ENCODE measurements at regions not wholly inside any gene's neighbourhood (a gene's known extent, or its start where the extent isn't known, plus 50 kb on each side); places are given as distances from the start of the nearest gene placed in this dataset.

DNA sequence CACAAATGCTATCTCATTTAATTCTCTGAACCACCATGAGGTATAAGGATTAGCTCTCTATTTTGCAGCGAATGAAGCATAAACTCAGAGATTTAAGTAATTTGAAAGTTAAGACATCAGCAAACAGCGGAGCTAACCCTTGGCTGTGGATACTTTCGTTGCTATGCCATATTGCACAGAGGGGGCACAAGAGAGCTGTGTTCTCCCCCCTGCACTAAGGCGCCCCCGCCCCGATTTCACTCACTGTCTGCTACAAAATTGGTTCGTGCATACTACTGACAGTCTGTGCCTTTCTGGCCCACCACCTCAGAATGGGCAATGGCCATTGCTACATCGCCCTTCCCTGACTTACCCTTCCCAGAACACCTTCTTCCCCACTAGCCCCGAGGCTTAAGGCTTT, 105.7 kb upstream of the OBI1 start:
- Histone ChIP-seq H2AFZ (ENCODE audit: low read depth, low read length) (no peak overlapping the region), H3K36me3 (replicated peaks; ENCODE audit: low read depth, low read length) (no peaks in the 10 kb centered on the region), H3K9ac (ENCODE audit: low read length) (no peak overlapping the region), H3K27ac (ENCODE audit: low read length) (no peak overlapping the region), H4K20me1 (ENCODE audit: insufficient read depth, low read length) (no peaks in the 10 kb centered on the region), H3K4me3 (ENCODE audit: low read length) (no peak overlapping the region), H3K79me2 (ENCODE audit: low read length) (no peaks in the 10 kb centered on the region), H3K9me3 (ENCODE audit: insufficient read depth, low read length) (no peaks in the 10 kb centered on the region), H3K4me2 (ENCODE audit: low read length) (no peak overlapping the region), H3K27me3 (ENCODE audit: low read depth, low read length) (no peaks in the 10 kb centered on the region), H3K4me1 (ENCODE audit: low read length) (no peaks in the 10 kb centered on the region)
- TF ChIP-seq, protein P1, sequence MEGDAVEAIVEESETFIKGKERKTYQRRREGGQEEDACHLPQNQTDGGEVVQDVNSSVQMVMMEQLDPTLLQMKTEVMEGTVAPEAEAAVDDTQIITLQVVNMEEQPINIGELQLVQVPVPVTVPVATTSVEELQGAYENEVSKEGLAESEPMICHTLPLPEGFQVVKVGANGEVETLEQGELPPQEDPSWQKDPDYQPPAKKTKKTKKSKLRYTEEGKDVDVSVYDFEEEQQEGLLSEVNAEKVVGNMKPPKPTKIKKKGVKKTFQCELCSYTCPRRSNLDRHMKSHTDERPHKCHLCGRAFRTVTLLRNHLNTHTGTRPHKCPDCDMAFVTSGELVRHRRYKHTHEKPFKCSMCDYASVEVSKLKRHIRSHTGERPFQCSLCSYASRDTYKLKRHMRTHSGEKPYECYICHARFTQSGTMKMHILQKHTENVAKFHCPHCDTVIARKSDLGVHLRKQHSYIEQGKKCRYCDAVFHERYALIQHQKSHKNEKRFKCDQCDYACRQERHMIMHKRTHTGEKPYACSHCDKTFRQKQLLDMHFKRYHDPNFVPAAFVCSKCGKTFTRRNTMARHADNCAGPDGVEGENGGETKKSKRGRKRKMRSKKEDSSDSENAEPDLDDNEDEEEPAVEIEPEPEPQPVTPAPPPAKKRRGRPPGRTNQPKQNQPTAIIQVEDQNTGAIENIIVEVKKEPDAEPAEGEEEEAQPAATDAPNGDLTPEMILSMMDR (IDR thresholded peaks at IDR 0.05; ENCODE audit: low read depth, low read length) = no peak
- no peak for TF ChIP-seq EZH2phosphoT487 (IDR thresholded peaks at IDR 0.05; ENCODE audit: low read depth)

DNA sequence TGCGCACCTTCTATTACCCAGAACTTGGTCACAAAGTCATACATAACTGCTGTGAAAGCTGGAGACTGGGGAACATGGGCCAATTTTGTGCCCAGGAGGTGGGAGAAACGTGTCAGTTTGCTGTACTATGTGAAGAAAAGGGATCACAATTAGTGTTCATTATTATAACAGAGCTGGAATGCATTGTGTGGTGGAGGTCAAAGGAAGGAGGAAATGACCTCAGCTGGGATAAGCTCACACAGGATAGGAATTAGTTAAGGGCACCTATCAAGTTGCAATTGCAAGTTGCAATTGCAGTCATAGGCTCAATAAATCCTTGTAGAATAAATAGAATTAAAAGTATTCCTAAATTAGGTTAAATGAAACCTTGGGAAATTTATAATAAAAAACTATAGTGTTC, 103.9 kb upstream of the OBI1 start:
- H3K27me3 ChIP-seq (ENCODE audit: low read depth, low read length) = no peaks in the 10 kb centered on the region
- no peaks in the 10 kb centered on the region for H3K4me1 ChIP-seq (ENCODE audit: low read length)
- H3K4me2 ChIP-seq (ENCODE audit: low read length) = no peak overlapping the region
- TF ChIP-seq, protein P1 (IDR thresholded peaks at IDR 0.05; ENCODE audit: low read depth, low read length) = no peak
- no peaks in the 10 kb centered on the region for H3K9me3 ChIP-seq (ENCODE audit: insufficient read depth, low read length)
- H3K4me3 ChIP-seq (ENCODE audit: low read length) = no peak overlapping the region
- no peaks in the 10 kb centered on the region for H4K20me1 ChIP-seq (ENCODE audit: insufficient read depth, low read length)
- no peak overlapping the region for H3K9ac ChIP-seq (ENCODE audit: low read length)
- no peak overlapping the region for H3K27ac ChIP-seq (ENCODE audit: low read length)
- no peak overlapping the region for H2AFZ ChIP-seq (ENCODE audit: low read depth, low read length)
- no peaks in the 10 kb centered on the region for H3K79me2 ChIP-seq (ENCODE audit: low read length)
- H3K36me3 ChIP-seq (replicated peaks; ENCODE audit: low read depth, low read length) = no peaks in the 10 kb centered on the region

DNA sequence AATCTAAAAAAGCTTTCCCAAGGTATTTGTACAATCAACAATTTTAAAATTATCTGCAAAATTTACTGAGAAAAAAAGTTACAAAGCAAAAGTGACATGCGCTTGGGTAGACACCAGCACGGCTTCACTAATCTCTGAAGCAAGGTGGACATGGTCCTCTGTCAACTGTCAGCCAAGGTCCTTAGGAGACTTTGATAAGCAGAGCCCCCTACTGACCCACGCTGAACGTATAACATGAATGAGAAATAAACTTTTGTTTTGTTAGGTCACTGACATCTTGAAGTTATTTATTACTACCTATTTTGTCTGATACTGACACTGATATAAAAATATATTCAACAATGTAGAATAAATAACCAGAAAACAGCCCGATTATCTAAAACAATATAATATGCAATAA, 100.7 kb upstream of the OBI1 start:
- TF ChIP-seq, protein P1 (IDR thresholded peaks at IDR 0.05; ENCODE audit: low read depth, low read length) = peak; percentile 16; the same call in 1 of the 2 replicates
- TF ChIP-seq EZH2phosphoT487 (IDR thresholded peaks at IDR 0.05; ENCODE audit: low read depth) = no peak
- Histone ChIP-seq H3K27ac (ENCODE audit: low read length) (no peak overlapping the region), H3K4me3 (ENCODE audit: low read length) (no peak overlapping the region), H3K79me2 (ENCODE audit: low read length) (no peaks in the 10 kb centered on the region), H3K4me1 (ENCODE audit: low read length) (no peaks in the 10 kb centered on the region), H3K27me3 (ENCODE audit: low read depth, low read length) (no peaks in the 10 kb centered on the region), H2AFZ (ENCODE audit: low read depth, low read length) (no peak overlapping the region), H3K9me3 (ENCODE audit: insufficient read depth, low read length) (no peaks in the 10 kb centered on the region), H3K4me2 (ENCODE audit: low read length) (no peak overlapping the region), H3K9ac (ENCODE audit: low read length) (no peak overlapping the region), H3K36me3 (replicated peaks; ENCODE audit: low read depth, low read length) (no peaks in the 10 kb centered on the region), H4K20me1 (ENCODE audit: insufficient read depth, low read length) (no peaks in the 10 kb centered on the region)

DNA sequence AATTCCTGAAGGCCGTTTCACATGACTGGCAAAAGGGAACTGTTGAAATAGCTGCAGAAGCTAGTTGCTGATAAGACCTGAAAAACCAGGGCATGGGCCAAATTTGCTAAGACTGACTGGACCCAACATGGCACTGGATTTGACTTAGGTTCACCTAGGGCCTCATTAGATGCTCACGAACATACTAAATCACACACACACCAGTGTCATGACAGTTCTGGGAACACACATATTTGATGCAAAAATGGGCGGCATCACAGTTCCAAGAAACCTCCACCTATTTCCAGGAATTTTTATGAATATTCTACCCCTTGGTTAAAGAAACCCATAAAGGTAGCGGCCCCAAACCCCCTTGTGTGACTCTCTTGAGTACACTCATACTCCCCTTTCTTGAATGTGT, 99.6 kb upstream of the OBI1 start:
- no peak overlapping the region for H3K27ac ChIP-seq (ENCODE audit: low read length)
- H4K20me1 ChIP-seq (ENCODE audit: insufficient read depth, low read length) = no peaks in the 10 kb centered on the region
- H3K79me2 ChIP-seq (ENCODE audit: low read length) = no peaks in the 10 kb centered on the region
- no peaks in the 10 kb centered on the region for H3K36me3 ChIP-seq (replicated peaks; ENCODE audit: low read depth, low read length)
- no peak overlapping the region for H3K4me2 ChIP-seq (ENCODE audit: low read length)
- TF ChIP-seq EZH2phosphoT487 (IDR thresholded peaks at IDR 0.05; ENCODE audit: low read depth) = no peak
- TF ChIP-seq, protein P1 (IDR thresholded peaks at IDR 0.05; ENCODE audit: low read depth, low read length) = no peak
- no peaks in the 10 kb centered on the region for H3K9me3 ChIP-seq (ENCODE audit: insufficient read depth, low read length)
- H3K27me3 ChIP-seq (ENCODE audit: low read depth, low read length) = no peaks in the 10 kb centered on the region
- no peaks in the 10 kb centered on the region for H3K4me1 ChIP-seq (ENCODE audit: low read length)
- no peak overlapping the region for H2AFZ ChIP-seq (ENCODE audit: low read depth, low read length)
- H3K9ac ChIP-seq (ENCODE audit: low read length) = no peak overlapping the region
- H3K4me3 ChIP-seq (ENCODE audit: low read length) = no peak overlapping the region

All from OCI-LY3 (cell line).